GM12878 (cell line): ENCODE measurements at regions not wholly inside any gene's neighbourhood (a gene's known extent, or its start where the extent isn't known, plus 50 kb on each side); places are given as distances from the start of the nearest gene placed in this dataset.

Experiments used
- ATAC-seq: fragments of 200-7000 bp; cut with Tn5 transposase; 3 replicates; pipeline ENCODE4 v1.9.1; 2020; ENCODE audit warnings: mild to moderate bottlenecking, moderate library complexity
- BruUV-seq: library from RNA; stranded (reverse); fragments of 400-500 nt; replicated peaks from 2 replicates; lab custom pipeline; 2021; lab: Mats Ljungman, UMichigan
- CTCF ChIA-PET: fragments of 300-600 bp; sonication (Branson Sonifier 250); formaldehyde crosslinking; extraction: SDS; loops from one replicate; lab custom pipeline; 2021; ENCODE audit warnings: inconsistent platforms; lab: Yijun Ruan, JAX
- POLR2A ChIA-PET: fragments of 350-600 bp; formaldehyde crosslinking; extraction: SDS; loops from one replicate; lab custom pipeline; 2021; ENCODE audit warnings: inconsistent platforms; lab: Charles Lee
- RAD21 ChIA-PET: fragments of 300-600 bp; sonication (Branson Sonifier 250); formaldehyde crosslinking; loops from one replicate; lab custom pipeline; 2023; ENCODE audit warnings: antibody characterized with exemption; ENCODE audit not compliant: unreplicated experiment; lab: Charles Lee
- SMC1A ChIA-PET: fragments of 300-600 bp; sonication (Branson Sonifier 250); formaldehyde crosslinking; loops from one replicate; lab custom pipeline; 2023; ENCODE audit not compliant: unreplicated experiment, uncharacterized antibody; lab: Charles Lee
- DNase-seq: peaks from one replicate; pipeline ENCODE4 v3.0.0-alpha.2; 2011; ENCODE audit warnings: low read depth, low spot score
- FAIRE-seq: peaks from 3 replicates; lab custom pipeline; 2011; peaks lifted over from hg19 to GRCh38; lab: Jason Lieb, UNC
- H2AFZ ChIP-seq: 2 replicates; pipeline ENCODE4 v1.6.0; 2011; ENCODE audit warnings: low read depth, low read length, control low read depth; ENCODE audit not compliant: control insufficient read depth
- H3K27ac ChIP-seq: 2 replicates; pipeline ENCODE4 v1.5.1; 2011; ENCODE audit warnings: control low read depth; ENCODE audit not compliant: control insufficient read depth, insufficient read depth
- H3K27me3 ChIP-seq, 2 experiments: replicated peaks in 1 of 2; 2 replicates each; pipeline versions ENCODE4 v1.6.0 to v1.6.1; 2011; ENCODE audit warnings: low read length in 1 of 2; ENCODE audit not compliant: control insufficient read depth in 2 of 2, insufficient read depth in 2 of 2
- H3K36me3 ChIP-seq, 2 experiments: 2 replicates each; pipeline ENCODE4 v1.5.1; 2011; ENCODE audit warnings: low read length in 1 of 2; ENCODE audit not compliant: control insufficient read depth in 2 of 2, insufficient read depth in 2 of 2
- H3K4me1 ChIP-seq: 2 replicates; pipeline ENCODE4 v1.6.1; 2011; ENCODE audit warnings: mild to moderate bottlenecking, low read length, moderate library complexity, mixed read lengths; ENCODE audit not compliant: control insufficient read depth, insufficient read depth
- H3K4me2 ChIP-seq: 2 replicates; pipeline ENCODE4 v1.6.0; 2011; ENCODE audit warnings: control low read depth; ENCODE audit not compliant: control insufficient read depth, insufficient read depth
- H3K4me3 ChIP-seq: fragments of 200-600 bp; sonication (generic); 2 replicates; pipeline ENCODE4 v1.5.1; 2016
- H3K79me2 ChIP-seq: 2 replicates; pipeline ENCODE4 v1.6.0; 2011; ENCODE audit warnings: low read length; ENCODE audit not compliant: control insufficient read depth, insufficient read depth
- H3K9ac ChIP-seq: 2 replicates; pipeline ENCODE4 v1.8.0; 2011; ENCODE audit warnings: low read length, control low read depth, mixed read lengths; ENCODE audit not compliant: control insufficient read depth, insufficient read depth
- H3K9me3 ChIP-seq: replicated peaks from 3 replicates; pipeline ENCODE4 v1.5.1; 2011; ENCODE audit warnings: mild to moderate bottlenecking, low read length; ENCODE audit not compliant: control insufficient read depth, insufficient read depth
- H4K20me1 ChIP-seq: 2 replicates; pipeline ENCODE4 v1.6.0; 2011; ENCODE audit not compliant: control insufficient read depth, insufficient read depth
- ATF7 ChIP-seq: fragments of 450-650 bp; IDR thresholded peaks from 2 replicates; pipeline ENCODE4 v1.6.1; 2016; ENCODE audit warnings: low read depth, mild to moderate bottlenecking
- CHD1 ChIP-seq: IDR thresholded peaks from 2 replicates; pipeline ENCODE4 v1.6.1; 2012; ENCODE audit warnings: low read depth, low read length, improper control_type of control experiment
- EP300 ChIP-seq, 2 experiments: fragments of 150-350 bp in 1 of 2; IDR thresholded peaks; 2 replicates each; pipeline ENCODE4 v1.6.1; 2011 to 2012; ENCODE audit warnings: low read depth in 2 of 2, low read length in 2 of 2, borderline replicate concordance in 1 of 2, improper control_type of control experiment in 1 of 2, inconsistent platforms in 1 of 2; ENCODE audit not compliant: control insufficient read depth in 1 of 2
- EZH2 ChIP-seq: IDR thresholded peaks from 2 replicates; pipeline ENCODE4 v1.6.1; 2012; ENCODE audit warnings: low read depth, mild to moderate bottlenecking, control low read depth, inconsistent platforms, low read length, borderline replicate concordance; ENCODE audit not compliant: control insufficient read depth
- FOXM1 ChIP-seq: IDR thresholded peaks from 2 replicates; pipeline ENCODE4 v1.6.1; 2012; ENCODE audit warnings: low read depth, mild to moderate bottlenecking, inconsistent platforms, low read length, moderate library complexity
- LARP7 ChIP-seq: fragments of 450-650 bp; IDR thresholded peaks from 2 replicates; pipeline ENCODE4 v1.6.1; 2017; ENCODE audit warnings: mild to moderate bottlenecking
- MEF2A ChIP-seq: IDR thresholded peaks from 2 replicates; pipeline ENCODE4 v1.6.1; 2011; ENCODE audit warnings: low read depth, mild to moderate bottlenecking, low read length, moderate library complexity; ENCODE audit not compliant: insufficient read depth
- PAX8 ChIP-seq: fragments of 450-650 bp; IDR thresholded peaks from 2 replicates; pipeline ENCODE4 v1.6.1; 2017; ENCODE audit warnings: mild to moderate bottlenecking, moderate library complexity
- STAT1 ChIP-seq: fragments of 450-650 bp; conservative IDR thresholded peaks from 2 replicates; pipeline ENCODE4 v1.6.1; 2014; ENCODE audit warnings: antibody characterized with exemption, mild to moderate bottlenecking
- SUPT20H ChIP-seq: IDR thresholded peaks from 2 replicates; pipeline ENCODE4 v1.6.1; 2011; ENCODE audit warnings: low read depth, mild to moderate bottlenecking, low read length, moderate library complexity, borderline replicate concordance; ENCODE audit not compliant: control insufficient read depth
- YY1 ChIP-seq: IDR thresholded peaks from 2 replicates; pipeline ENCODE4 v1.6.1; 2011; ENCODE audit warnings: low read depth, mild to moderate bottlenecking, low read length
- ZNF207 ChIP-seq: fragments of 450-650 bp; IDR thresholded peaks from 2 replicates; pipeline ENCODE4 v1.6.1; 2014; ENCODE audit warnings: antibody characterized with exemption, mild to moderate bottlenecking, borderline replicate concordance
- ZNF274 ChIP-seq: IDR thresholded peaks from one replicate; pipeline ENCODE4 v1.8.0; 2011; ENCODE audit not compliant: insufficient read length, insufficient read depth
- ZZZ3 ChIP-seq: IDR thresholded peaks from 2 replicates; pipeline ENCODE4 v1.6.1; 2011; ENCODE audit warnings: low read depth; ENCODE audit not compliant: control insufficient read depth, insufficient read length
- in situ Hi-C: fragments of 300-500 bp; cut with MboI; formaldehyde crosslinking; loops from 9 replicates; pipeline ENCODE4 v1.14.3; 2018; ENCODE audit warnings: mixed read lengths
- intact Hi-C: fragments of 100-400 bp; cut with micrococcal nuclease; formaldehyde crosslinking; loops from one replicate; pipeline ENCODE4 v1.14.2; 2022; ENCODE audit not compliant: unreplicated experiment
- TF ChIP-seq, protein P1 (sequence below): fragments of 450-650 bp; IDR thresholded peaks from 2 replicates; pipeline ENCODE4 v1.6.1; 2017; ENCODE audit warnings: antibody characterized with exemption, mild to moderate bottlenecking, moderate library complexity
- TF ChIP-seq, protein P2 (sequence below): fragments of 450-650 bp; formaldehyde crosslinking; IDR thresholded peaks from 2 replicates; pipeline ENCODE4 v1.5.0; 2022; ENCODE audit warnings: mild to moderate bottlenecking, missing genetic modification characterization

- TF ChIP-seq, protein P1, sequence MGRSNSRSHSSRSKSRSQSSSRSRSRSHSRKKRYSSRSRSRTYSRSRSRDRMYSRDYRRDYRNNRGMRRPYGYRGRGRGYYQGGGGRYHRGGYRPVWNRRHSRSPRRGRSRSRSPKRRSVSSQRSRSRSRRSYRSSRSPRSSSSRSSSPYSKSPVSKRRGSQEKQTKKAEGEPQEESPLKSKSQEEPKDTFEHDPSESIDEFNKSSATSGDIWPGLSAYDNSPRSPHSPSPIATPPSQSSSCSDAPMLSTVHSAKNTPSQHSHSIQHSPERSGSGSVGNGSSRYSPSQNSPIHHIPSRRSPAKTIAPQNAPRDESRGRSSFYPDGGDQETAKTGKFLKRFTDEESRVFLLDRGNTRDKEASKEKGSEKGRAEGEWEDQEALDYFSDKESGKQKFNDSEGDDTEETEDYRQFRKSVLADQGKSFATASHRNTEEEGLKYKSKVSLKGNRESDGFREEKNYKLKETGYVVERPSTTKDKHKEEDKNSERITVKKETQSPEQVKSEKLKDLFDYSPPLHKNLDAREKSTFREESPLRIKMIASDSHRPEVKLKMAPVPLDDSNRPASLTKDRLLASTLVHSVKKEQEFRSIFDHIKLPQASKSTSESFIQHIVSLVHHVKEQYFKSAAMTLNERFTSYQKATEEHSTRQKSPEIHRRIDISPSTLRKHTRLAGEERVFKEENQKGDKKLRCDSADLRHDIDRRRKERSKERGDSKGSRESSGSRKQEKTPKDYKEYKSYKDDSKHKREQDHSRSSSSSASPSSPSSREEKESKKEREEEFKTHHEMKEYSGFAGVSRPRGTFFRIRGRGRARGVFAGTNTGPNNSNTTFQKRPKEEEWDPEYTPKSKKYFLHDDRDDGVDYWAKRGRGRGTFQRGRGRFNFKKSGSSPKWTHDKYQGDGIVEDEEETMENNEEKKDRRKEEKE: no peak
These were observed 100.7 kb upstream of the ATF7IP start (continued) for GRCh38 chr12:14264778-14265177.

- Histone ChIP-seq H3K4me1 (no peaks in the 10 kb centered on the region), H3K27me3 (no peaks in the 10 kb centered on the region), H4K20me1 (no peaks in the 10 kb centered on the region), H3K9ac (no peak overlapping the region), H3K36me3 (no peaks in the 10 kb centered on the region), H3K4me3 (no peak overlapping the region), H3K79me2 (no peaks in the 10 kb centered on the region), H2AFZ (no peak overlapping the region), H3K4me2 (no peak overlapping the region), H3K27ac (no peak overlapping the region), H3K9me3 (peaks cover 5% of the 10 kb centered on the region)
- BruUV-seq: no TSS peak
- no peak for ATAC-seq
- POLR2A ChIA-PET: no interaction called here
- RAD21 ChIA-PET: interaction anchor here (0.7 kb wide), 1 partner anchor 97 kb away, joined by 3 read pairs; the partner anchor contains the start of gene ATF7IP
- SMC1A ChIA-PET: interaction anchor here (1.1 kb wide), 1 partner anchor 16 kb away, joined by 3 read pairs; no protein-coding TSS in a partner anchor
- FAIRE-seq: no peak
- DNase-seq: no peak
- CTCF ChIA-PET: no interaction called here
- in situ Hi-C loops (no loop called here), intact Hi-C loops (no loop called here)
- TF ChIP-seq SUPT20H (no peak), FOXM1 (no peak), CHD1 (no peak), MEF2A (no peak), STAT1 (no peak), ZNF274 (no peak), LARP7 (no peak), EP300 (IDR thresholded peaks at IDR 0.05; ENCODE audit: borderline replicate concordance in 1 of 2, control insufficient read depth in 1 of 2, low read depth in 2 of 2, low read length in 2 of 2) (no peak), PAX8 (no peak), ATF7 (no peak), EZH2 (no peak), ZNF207 (no peak), ZZZ3 (no peak), YY1 (no peak)
- TF ChIP-seq, protein P2, sequence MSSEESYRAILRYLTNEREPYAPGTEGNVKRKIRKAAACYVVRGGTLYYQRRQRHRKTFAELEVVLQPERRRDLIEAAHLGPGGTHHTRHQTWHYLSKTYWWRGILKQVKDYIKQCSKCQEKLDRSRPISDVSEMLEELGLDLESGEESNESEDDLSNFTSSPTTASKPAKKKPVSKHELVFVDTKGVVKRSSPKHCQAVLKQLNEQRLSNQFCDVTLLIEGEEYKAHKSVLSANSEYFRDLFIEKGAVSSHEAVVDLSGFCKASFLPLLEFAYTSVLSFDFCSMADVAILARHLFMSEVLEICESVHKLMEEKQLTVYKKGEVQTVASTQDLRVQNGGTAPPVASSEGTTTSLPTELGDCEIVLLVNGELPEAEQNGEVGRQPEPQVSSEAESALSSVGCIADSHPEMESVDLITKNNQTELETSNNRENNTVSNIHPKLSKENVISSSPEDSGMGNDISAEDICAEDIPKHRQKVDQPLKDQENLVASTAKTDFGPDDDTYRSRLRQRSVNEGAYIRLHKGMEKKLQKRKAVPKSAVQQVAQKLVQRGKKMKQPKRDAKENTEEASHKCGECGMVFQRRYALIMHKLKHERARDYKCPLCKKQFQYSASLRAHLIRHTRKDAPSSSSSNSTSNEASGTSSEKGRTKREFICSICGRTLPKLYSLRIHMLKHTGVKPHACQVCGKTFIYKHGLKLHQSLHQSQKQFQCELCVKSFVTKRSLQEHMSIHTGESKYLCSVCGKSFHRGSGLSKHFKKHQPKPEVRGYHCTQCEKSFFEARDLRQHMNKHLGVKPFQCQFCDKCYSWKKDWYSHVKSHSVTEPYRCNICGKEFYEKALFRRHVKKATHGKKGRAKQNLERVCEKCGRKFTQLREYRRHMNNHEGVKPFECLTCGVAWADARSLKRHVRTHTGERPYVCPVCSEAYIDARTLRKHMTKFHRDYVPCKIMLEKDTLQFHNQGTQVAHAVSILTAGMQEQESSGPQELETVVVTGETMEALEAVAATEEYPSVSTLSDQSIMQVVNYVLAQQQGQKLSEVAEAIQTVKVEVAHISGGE: no peak
These were observed 97.4 kb upstream of the ATF7IP start for GRCh38 chr12:14268120-14268515.
